ENCODE measurements at regions not wholly inside any gene's neighbourhood (a gene's known extent, or its start where the extent isn't known, plus 50 kb on each side); places are given as distances from the start of the nearest gene placed in this dataset.

DNA sequence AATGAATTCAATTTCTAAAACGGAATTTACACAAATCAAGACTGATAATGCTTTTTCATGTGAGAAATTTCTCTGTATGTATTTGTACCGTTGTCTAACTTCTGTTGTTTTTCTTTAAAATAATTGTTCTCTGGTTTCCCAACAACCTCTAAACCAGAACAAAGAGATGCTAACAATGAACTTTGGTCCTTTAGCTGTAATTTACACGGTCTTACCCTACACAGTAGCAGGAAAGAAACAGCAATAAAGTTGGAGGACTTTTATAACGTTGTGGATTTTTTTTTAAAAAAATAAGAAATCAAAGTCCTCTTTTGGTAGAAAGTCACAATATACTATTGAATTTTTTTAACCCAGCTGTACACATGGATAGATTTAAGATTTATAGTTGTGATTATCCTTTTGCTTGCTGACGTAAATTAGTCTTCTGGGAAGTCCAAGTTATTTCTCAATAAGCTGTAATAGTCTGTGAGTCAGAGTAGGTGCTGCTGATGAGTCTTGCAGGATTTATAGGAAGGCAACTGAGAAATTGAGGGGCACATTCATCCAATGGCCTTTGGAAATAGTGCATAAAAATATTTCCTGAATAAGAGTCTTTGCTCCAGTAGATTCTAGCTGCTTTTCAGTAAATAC lies 76.8 kb upstream of the PCSK1 start:
- no peak overlapping the region for H3K27ac Mint-ChIP-seq (ENCODE audit: unreplicated experiment)
- TF ChIP-seq CTCF (IDR thresholded peaks at IDR 0.05; ENCODE audit: insufficient read depth in 1 of 2, low read depth in 1 of 2, low read length in 1 of 2, severe bottlenecking in 1 of 2, unreplicated experiment in 1 of 2) = no peak
- Histone ChIP-seq H3K9me3 (no peaks in the 10 kb centered on the region), H3K27me3 (replicated peaks; ENCODE audit: control insufficient read depth, insufficient read depth, low read length) (no peaks in the 10 kb centered on the region), H3K4me3 (ENCODE audit: low read depth, low read length) (no peak overlapping the region), H3K4me1 (no peaks in the 10 kb centered on the region), H3K36me3 (ENCODE audit: control insufficient read depth, insufficient read depth, low read length) (no peaks in the 10 kb centered on the region)
- ChIA-PET CTCF (no interaction called here), POLR2A (no interaction called here)
- no TSS peak for BruUV-seq (replicated peaks)
- peaks cover 5% of the 10 kb centered on the region for H3K27me3 Mint-ChIP-seq (ENCODE audit: insufficient read depth, unreplicated experiment)
- no peaks in the 10 kb centered on the region for H3K9me3 Mint-ChIP-seq (ENCODE audit: unreplicated experiment)
- no peaks in the 10 kb centered on the region for H3K4me1 Mint-ChIP-seq (ENCODE audit: low read depth, unreplicated experiment)
- no peak overlapping the region for H3K4me3 Mint-ChIP-seq (ENCODE audit: unreplicated experiment)
- intact Hi-C loops (cut with micrococcal nuclease; ENCODE audit: unreplicated experiment) = no loop called here
- no peak for DNase-seq
- H3K36me3 Mint-ChIP-seq (ENCODE audit: insufficient read depth, unreplicated experiment) = no peaks in the 10 kb centered on the region

DNA sequence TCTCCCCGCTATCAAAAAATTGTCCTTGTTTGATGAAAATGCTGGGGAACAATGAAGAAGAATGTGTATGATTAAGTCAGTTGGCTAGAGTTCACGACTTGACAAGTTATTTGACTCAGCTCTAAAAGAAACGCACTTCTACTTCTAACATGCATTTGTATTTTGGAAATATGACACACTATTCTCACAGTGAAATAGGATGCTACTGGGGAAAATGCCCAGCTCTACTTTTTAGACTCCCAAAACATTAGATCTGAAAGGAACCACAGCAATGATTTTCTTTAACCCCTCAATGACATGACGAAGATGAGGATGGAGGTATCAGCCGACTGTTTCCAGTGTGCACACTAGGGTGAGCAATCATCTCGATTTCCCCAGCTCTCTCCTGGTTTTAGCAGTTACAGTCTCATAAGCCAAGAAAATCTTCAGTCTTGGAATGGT lies 83.6 kb upstream of the PCSK1 start:
- no peaks in the 10 kb centered on the region for H3K9me3 Mint-ChIP-seq (ENCODE audit: unreplicated experiment)
- CTCF ChIA-PET = no interaction called here
- H3K36me3 ChIP-seq (ENCODE audit: control insufficient read depth, insufficient read depth, low read length) = no peaks in the 10 kb centered on the region
- H3K36me3 Mint-ChIP-seq (ENCODE audit: insufficient read depth, unreplicated experiment) = no peaks in the 10 kb centered on the region
- H3K4me3 Mint-ChIP-seq (ENCODE audit: unreplicated experiment) = no peak overlapping the region
- H3K27ac Mint-ChIP-seq (ENCODE audit: unreplicated experiment) = no peak overlapping the region
- H3K27me3 Mint-ChIP-seq (ENCODE audit: insufficient read depth, unreplicated experiment) = peaks cover 26% of the 10 kb centered on the region
- H3K4me1 ChIP-seq = no peaks in the 10 kb centered on the region
- no peaks in the 10 kb centered on the region for H3K27me3 ChIP-seq (replicated peaks; ENCODE audit: control insufficient read depth, insufficient read depth, low read length)
- no peak overlapping the region for H3K4me3 ChIP-seq (ENCODE audit: low read depth, low read length)
- no peaks in the 10 kb centered on the region for H3K4me1 Mint-ChIP-seq (ENCODE audit: low read depth, unreplicated experiment)
- POLR2A ChIA-PET = no interaction called here
- no peak for DNase-seq
- no peaks in the 10 kb centered on the region for H3K9me3 ChIP-seq
- intact Hi-C loops (cut with micrococcal nuclease; ENCODE audit: unreplicated experiment) = no loop called here
- BruUV-seq (replicated peaks) = no TSS peak
- TF ChIP-seq CTCF (IDR thresholded peaks at IDR 0.05; ENCODE audit: insufficient read depth in 1 of 2, low read depth in 1 of 2, low read length in 1 of 2, severe bottlenecking in 1 of 2, unreplicated experiment in 1 of 2) = no peak

- Histone ChIP-seq H3K36me3 (ENCODE audit: control insufficient read depth, insufficient read depth, low read length) (no peaks in the 10 kb centered on the region), H3K27me3 (replicated peaks; ENCODE audit: control insufficient read depth, insufficient read depth, low read length) (no peaks in the 10 kb centered on the region), H3K9me3 (no peaks in the 10 kb centered on the region), H3K4me3 (ENCODE audit: low read depth, low read length) (no peak overlapping the region), H3K4me1 (no peaks in the 10 kb centered on the region)
- H3K4me1 Mint-ChIP-seq (ENCODE audit: low read depth, unreplicated experiment) = no peaks in the 10 kb centered on the region
- CTCF ChIA-PET = no interaction called here
- no peak overlapping the region for H3K27ac Mint-ChIP-seq (ENCODE audit: unreplicated experiment)
- H3K9me3 Mint-ChIP-seq (ENCODE audit: unreplicated experiment) = no peaks in the 10 kb centered on the region
- H3K27me3 Mint-ChIP-seq (ENCODE audit: insufficient read depth, unreplicated experiment) = peaks cover 24% of the 10 kb centered on the region
- DNase-seq = no peak
- POLR2A ChIA-PET = no interaction called here
- BruUV-seq (replicated peaks) = no TSS peak
- H3K4me3 Mint-ChIP-seq (ENCODE audit: unreplicated experiment) = no peak overlapping the region
- intact Hi-C loops (cut with micrococcal nuclease; ENCODE audit: unreplicated experiment) = no loop called here
- no peaks in the 10 kb centered on the region for H3K36me3 Mint-ChIP-seq (ENCODE audit: insufficient read depth, unreplicated experiment)
- no peak for TF ChIP-seq CTCF (IDR thresholded peaks at IDR 0.05; ENCODE audit: insufficient read depth in 1 of 2, low read depth in 1 of 2, low read length in 1 of 2, severe bottlenecking in 1 of 2, unreplicated experiment in 1 of 2)
These were observed 84.2 kb upstream of the PCSK1 start for GRCh38 chr5:96517295-96517694.
